Neural cell (in vitro differentiated cells): ENCODE measurements at regions not wholly inside any gene's neighbourhood (a gene's known extent, or its start where the extent isn't known, plus 50 kb on each side); places are given as distances from the start of the nearest gene placed in this dataset.

Experiments used
- H2AFZ ChIP-seq: fragments of 200-600, 300-800 bp; sonication (generic), shearing (Covaris generic); 2 replicates; pipeline ENCODE4 v1.6.0; 2014; ENCODE audit warnings: low read depth, mild to moderate bottlenecking, antibody characterized with exemption, low read length, moderate library complexity
- H3F3A ChIP-seq: fragments of 200-600 bp; shearing (Covaris generic); 2 replicates; pipeline ENCODE4 v1.6.1; 2016; ENCODE audit warnings: mild to moderate bottlenecking, moderate library complexity, mixed read lengths, antibody characterized with exemption, low read length; ENCODE audit not compliant: insufficient read depth, poor library complexity, severe bottlenecking
- H3K27ac ChIP-seq: fragments of 200-600, 300-800 bp; sonication (generic), shearing (Covaris generic); 2 replicates; pipeline ENCODE4 v1.5.1; 2014; ENCODE audit warnings: mild to moderate bottlenecking, low read length, moderate library complexity
- H3K27me3 ChIP-seq: fragments of 300-800, 200-600 bp; sonication (generic), shearing (Covaris generic); 2 replicates; pipeline ENCODE4 v1.6.0; 2014; ENCODE audit warnings: mild to moderate bottlenecking, low read depth, low read length, moderate library complexity; ENCODE audit not compliant: insufficient read depth
- H3K36me3 ChIP-seq: fragments of 300-800, 200-600 bp; sonication (generic), shearing (Covaris generic); 2 replicates; pipeline ENCODE4 v1.5.1; 2014; ENCODE audit warnings: mild to moderate bottlenecking, antibody characterized with exemption, low read length, moderate library complexity; ENCODE audit not compliant: insufficient read depth
- H3K4me2 ChIP-seq: fragments of 300-800, 200-600 bp; sonication (generic), shearing (Covaris generic); 2 replicates; pipeline ENCODE4 v1.6.0; 2014; ENCODE audit warnings: mild to moderate bottlenecking, low read length
- H3K4me3 ChIP-seq: fragments of 300-800, 200-600 bp; sonication (generic), shearing (Covaris generic); 2 replicates; pipeline ENCODE4 v1.5.1; 2014; ENCODE audit warnings: mild to moderate bottlenecking, low read length, moderate library complexity
- H3K79me2 ChIP-seq: fragments of 200-600 bp; shearing (Covaris generic); replicated peaks from 2 replicates; pipeline ENCODE4 v1.6.0; 2014; ENCODE audit warnings: mild to moderate bottlenecking, low read length, moderate library complexity; ENCODE audit not compliant: insufficient read depth
- H3K9ac ChIP-seq: fragments of 300-800, 200-600 bp; sonication (generic), shearing (Covaris generic); 2 replicates; pipeline ENCODE4 v1.6.1; 2016; ENCODE audit warnings: mild to moderate bottlenecking, low read length, mixed read lengths
- H3K9me2 ChIP-seq: fragments of 200-600 bp; shearing (Covaris generic); 2 replicates; pipeline ENCODE4 v1.6.1; 2016; ENCODE audit warnings: mild to moderate bottlenecking, low read length, mixed read lengths; ENCODE audit not compliant: insufficient read depth
- H3K9me3 ChIP-seq: fragments of 200-600, 300-800 bp; sonication (generic), shearing (Covaris generic); 2 replicates; pipeline ENCODE4 v1.6.1; 2016; ENCODE audit warnings: mild to moderate bottlenecking, mixed run types, low read length, moderate library complexity, mixed read lengths
- H4K20me1 ChIP-seq: fragments of 200-600 bp; shearing (Covaris generic); 2 replicates; pipeline ENCODE4 v1.6.1; 2016; ENCODE audit warnings: mild to moderate bottlenecking, mixed run types; ENCODE audit not compliant: insufficient read depth
- EP300 ChIP-seq: fragments of 450-650 bp; conservative IDR thresholded peaks from 2 replicates; pipeline ENCODE4 v1.6.1; 2014; ENCODE audit warnings: antibody characterized with exemption, mild to moderate bottlenecking, moderate library complexity; ENCODE audit not compliant: poor library complexity, severe bottlenecking
- EZH2 ChIP-seq: fragments of 200-600, 300-800 bp; shearing (Covaris generic), sonication (generic); IDR thresholded peaks from 2 replicates; pipeline ENCODE4 v1.6.1; 2014; ENCODE audit warnings: antibody characterized with exemption, low read length, borderline replicate concordance, mild to moderate bottlenecking; ENCODE audit not compliant: insufficient read depth, poor library complexity, severe bottlenecking
- MXI1 ChIP-seq: fragments of 450-650 bp; conservative IDR thresholded peaks from 2 replicates; pipeline ENCODE4 v1.6.1; 2014; ENCODE audit warnings: antibody characterized with exemption, mild to moderate bottlenecking; ENCODE audit not compliant: poor library complexity, severe bottlenecking
- POLR2AphosphoS5 ChIP-seq: IDR thresholded peaks from 2 replicates; pipeline ENCODE4 v1.6.1; 2012
- RAD21 ChIP-seq: fragments of 450-650 bp; conservative IDR thresholded peaks from 2 replicates; pipeline ENCODE4 v1.6.1; 2014; ENCODE audit warnings: antibody characterized with exemption, mild to moderate bottlenecking, moderate library complexity
- SMC3 ChIP-seq: fragments of 450-650 bp; conservative IDR thresholded peaks from 2 replicates; pipeline ENCODE4 v1.6.1; 2014; ENCODE audit warnings: antibody characterized with exemption, mild to moderate bottlenecking, moderate library complexity; ENCODE audit not compliant: poor library complexity
- TAF1 ChIP-seq: IDR thresholded peaks from 2 replicates; pipeline ENCODE4 v1.6.1; 2012; ENCODE audit warnings: low read depth
- TF ChIP-seq, protein P1 (sequence below): fragments of 450-650 bp; IDR thresholded peaks from 2 replicates; pipeline ENCODE4 v1.5.1; 2014; ENCODE audit warnings: antibody characterized with exemption, mild to moderate bottlenecking, moderate library complexity; ENCODE audit not compliant: poor library complexity, severe bottlenecking
- TF ChIP-seq, protein P2 (sequence below): IDR thresholded peaks from 2 replicates; pipeline ENCODE4 v1.6.1; 2012; ENCODE audit warnings: borderline replicate concordance

DNA sequence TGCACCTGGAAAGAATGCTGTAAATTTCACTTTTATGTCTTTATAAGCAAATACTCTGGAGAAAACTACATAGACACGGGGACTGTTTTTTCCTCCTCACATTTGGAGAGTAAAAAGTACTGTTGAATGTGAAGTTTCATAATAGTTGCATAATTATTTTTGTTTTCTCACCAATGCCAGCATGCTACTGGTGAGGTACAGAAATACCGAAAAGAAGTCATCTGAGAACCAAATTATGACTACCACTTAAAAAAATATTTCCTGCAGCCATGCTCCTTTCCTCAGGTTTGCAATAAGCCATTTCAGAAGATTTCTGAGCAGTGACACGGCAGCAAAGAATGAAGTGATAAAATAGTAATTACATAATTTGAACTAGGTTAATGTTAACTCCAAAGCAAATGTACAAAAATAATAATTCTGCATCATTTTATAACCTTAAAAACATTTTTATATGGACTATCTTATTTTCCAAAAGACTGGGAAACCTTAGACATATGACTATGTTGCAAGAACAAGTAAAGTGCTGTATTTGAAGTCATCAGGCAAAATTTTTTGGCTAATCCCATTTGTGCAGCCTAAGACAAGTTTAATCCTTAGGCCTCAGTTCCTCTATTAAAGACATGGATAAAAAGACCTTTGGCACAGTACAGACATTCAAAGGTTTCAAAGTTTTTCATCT is 144.7 kb downstream of the PCSK1 start:
- Histone ChIP-seq H3F3A (no peaks in the 10 kb centered on the region), H3K4me3 (no peak overlapping the region), H3K79me2 (no peaks in the 10 kb centered on the region), H3K4me2 (no peak overlapping the region), H4K20me1 (no peaks in the 10 kb centered on the region), H3K36me3 (no peaks in the 10 kb centered on the region), H3K9me3 (no peaks in the 10 kb centered on the region), H3K27ac (no peak overlapping the region), H3K9ac (no peak overlapping the region), H2AFZ (no peak overlapping the region), H3K9me2 (no peaks in the 10 kb centered on the region), H3K27me3 (no peaks in the 10 kb centered on the region)
- no peak for TF ChIP-seq SMC3
- TF ChIP-seq EP300 = no peak
- TF ChIP-seq, protein P1, sequence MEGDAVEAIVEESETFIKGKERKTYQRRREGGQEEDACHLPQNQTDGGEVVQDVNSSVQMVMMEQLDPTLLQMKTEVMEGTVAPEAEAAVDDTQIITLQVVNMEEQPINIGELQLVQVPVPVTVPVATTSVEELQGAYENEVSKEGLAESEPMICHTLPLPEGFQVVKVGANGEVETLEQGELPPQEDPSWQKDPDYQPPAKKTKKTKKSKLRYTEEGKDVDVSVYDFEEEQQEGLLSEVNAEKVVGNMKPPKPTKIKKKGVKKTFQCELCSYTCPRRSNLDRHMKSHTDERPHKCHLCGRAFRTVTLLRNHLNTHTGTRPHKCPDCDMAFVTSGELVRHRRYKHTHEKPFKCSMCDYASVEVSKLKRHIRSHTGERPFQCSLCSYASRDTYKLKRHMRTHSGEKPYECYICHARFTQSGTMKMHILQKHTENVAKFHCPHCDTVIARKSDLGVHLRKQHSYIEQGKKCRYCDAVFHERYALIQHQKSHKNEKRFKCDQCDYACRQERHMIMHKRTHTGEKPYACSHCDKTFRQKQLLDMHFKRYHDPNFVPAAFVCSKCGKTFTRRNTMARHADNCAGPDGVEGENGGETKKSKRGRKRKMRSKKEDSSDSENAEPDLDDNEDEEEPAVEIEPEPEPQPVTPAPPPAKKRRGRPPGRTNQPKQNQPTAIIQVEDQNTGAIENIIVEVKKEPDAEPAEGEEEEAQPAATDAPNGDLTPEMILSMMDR = no peak
- TF ChIP-seq EZH2 = no peak
- TF ChIP-seq RAD21 = no peak

DNA sequence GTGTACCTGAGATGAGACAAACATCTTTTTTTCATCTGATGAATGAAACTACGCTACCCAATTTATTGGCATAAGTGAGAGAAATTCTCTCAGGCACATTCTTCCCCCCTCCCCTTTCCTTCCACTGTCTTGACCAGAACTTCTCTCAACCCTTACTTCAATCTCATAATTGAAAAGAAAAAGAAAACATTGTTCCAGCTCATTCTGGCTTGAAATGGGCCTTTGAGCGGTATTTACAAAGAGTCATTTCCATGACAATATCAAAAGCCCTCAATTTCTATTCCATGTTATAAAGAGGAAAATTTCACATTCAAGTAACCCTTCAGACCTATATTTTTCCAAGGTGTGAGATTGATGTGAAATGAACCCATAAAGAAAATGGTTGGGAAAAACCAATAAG is 145.9 kb downstream of the PCSK1 start:
- H3K4me3 ChIP-seq = no peak overlapping the region
- H3K9me2 ChIP-seq = no peaks in the 10 kb centered on the region
- no peaks in the 10 kb centered on the region for H3K27me3 ChIP-seq
- H3F3A ChIP-seq = no peaks in the 10 kb centered on the region
- no peaks in the 10 kb centered on the region for H3K79me2 ChIP-seq
- TF ChIP-seq SMC3 (no peak), TAF1 (no peak), EP300 (no peak), EZH2 (no peak), POLR2AphosphoS5 (no peak), MXI1 (no peak), RAD21 (no peak)
- TF ChIP-seq, protein P2, sequence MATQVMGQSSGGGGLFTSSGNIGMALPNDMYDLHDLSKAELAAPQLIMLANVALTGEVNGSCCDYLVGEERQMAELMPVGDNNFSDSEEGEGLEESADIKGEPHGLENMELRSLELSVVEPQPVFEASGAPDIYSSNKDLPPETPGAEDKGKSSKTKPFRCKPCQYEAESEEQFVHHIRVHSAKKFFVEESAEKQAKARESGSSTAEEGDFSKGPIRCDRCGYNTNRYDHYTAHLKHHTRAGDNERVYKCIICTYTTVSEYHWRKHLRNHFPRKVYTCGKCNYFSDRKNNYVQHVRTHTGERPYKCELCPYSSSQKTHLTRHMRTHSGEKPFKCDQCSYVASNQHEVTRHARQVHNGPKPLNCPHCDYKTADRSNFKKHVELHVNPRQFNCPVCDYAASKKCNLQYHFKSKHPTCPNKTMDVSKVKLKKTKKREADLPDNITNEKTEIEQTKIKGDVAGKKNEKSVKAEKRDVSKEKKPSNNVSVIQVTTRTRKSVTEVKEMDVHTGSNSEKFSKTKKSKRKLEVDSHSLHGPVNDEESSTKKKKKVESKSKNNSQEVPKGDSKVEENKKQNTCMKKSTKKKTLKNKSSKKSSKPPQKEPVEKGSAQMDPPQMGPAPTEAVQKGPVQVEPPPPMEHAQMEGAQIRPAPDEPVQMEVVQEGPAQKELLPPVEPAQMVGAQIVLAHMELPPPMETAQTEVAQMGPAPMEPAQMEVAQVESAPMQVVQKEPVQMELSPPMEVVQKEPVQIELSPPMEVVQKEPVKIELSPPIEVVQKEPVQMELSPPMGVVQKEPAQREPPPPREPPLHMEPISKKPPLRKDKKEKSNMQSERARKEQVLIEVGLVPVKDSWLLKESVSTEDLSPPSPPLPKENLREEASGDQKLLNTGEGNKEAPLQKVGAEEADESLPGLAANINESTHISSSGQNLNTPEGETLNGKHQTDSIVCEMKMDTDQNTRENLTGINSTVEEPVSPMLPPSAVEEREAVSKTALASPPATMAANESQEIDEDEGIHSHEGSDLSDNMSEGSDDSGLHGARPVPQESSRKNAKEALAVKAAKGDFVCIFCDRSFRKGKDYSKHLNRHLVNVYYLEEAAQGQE = no peak
- TF ChIP-seq, protein P1 = no peak
- no peak overlapping the region for H3K4me2 ChIP-seq
- no peak overlapping the region for H3K27ac ChIP-seq
- H2AFZ ChIP-seq = no peak overlapping the region
- H3K9ac ChIP-seq = no peak overlapping the region
- H3K9me3 ChIP-seq = no peaks in the 10 kb centered on the region
- H4K20me1 ChIP-seq = no peaks in the 10 kb centered on the region
- no peaks in the 10 kb centered on the region for H3K36me3 ChIP-seq
